RWPE2 (cell line): ENCODE measurements at regions not wholly inside any gene's neighbourhood (a gene's known extent, or its start where the extent isn't known, plus 50 kb on each side); places are given as distances from the start of the nearest gene placed in this dataset.

Experiments
- ATAC-seq: fragments of 200-7000 bp; cut with Tn5 transposase; 3 replicates; pipeline ENCODE4 v1.9.1; 2021; ENCODE audit warnings: low read depth
- DNase-seq: peaks from one replicate; pipeline ENCODE4 v3.0.0-alpha.2; 2020; ENCODE audit warnings: low spot score
- H3K27ac ChIP-seq: fragments of 450-650 bp; 2 replicates; pipeline ENCODE4 v1.5.1; 2017; ENCODE audit warnings: mild to moderate bottlenecking; ENCODE audit not compliant: poor library complexity, severe bottlenecking
- H3K27me3 ChIP-seq: fragments of 250-450 bp; sonication (Bioruptor Pico); 2 replicates; pipeline ENCODE4 v1.5.1; 2021; ENCODE audit warnings: mild to moderate bottlenecking, moderate library complexity; ENCODE audit not compliant: insufficient read depth, poor library complexity, severe bottlenecking
- H3K36me3 ChIP-seq: fragments of 250-450 bp; sonication (Bioruptor Pico); 2 replicates; pipeline ENCODE4 v1.5.1; 2020; ENCODE audit warnings: low read depth, mild to moderate bottlenecking, moderate library complexity
- H3K4me1 ChIP-seq: fragments of 250-450 bp; sonication (Bioruptor Pico); 2 replicates; pipeline ENCODE4 v1.5.1; 2021; ENCODE audit warnings: mild to moderate bottlenecking, moderate library complexity; ENCODE audit not compliant: insufficient read depth, poor library complexity, severe bottlenecking
- H3K4me3 ChIP-seq: fragments of 250-450 bp; sonication (Bioruptor Pico); 2 replicates; pipeline ENCODE4 v1.5.1; 2021; ENCODE audit warnings: mild to moderate bottlenecking, moderate library complexity; ENCODE audit not compliant: severe bottlenecking
- H3K9me3 ChIP-seq: fragments of 250-450 bp; sonication (Bioruptor Pico); 2 replicates; pipeline ENCODE4 v1.5.1; 2021; ENCODE audit warnings: mild to moderate bottlenecking, moderate library complexity; ENCODE audit not compliant: severe bottlenecking
- TF ChIP-seq, protein P1 (sequence below): fragments of 450-650 bp; IDR thresholded peaks from one replicate; pipeline ENCODE4 v1.5.1; 2017; ENCODE audit warnings: mild to moderate bottlenecking, moderate library complexity; ENCODE audit not compliant: poor library complexity, severe bottlenecking

GRCh38 chr6:145147981-145148749 lies 587.2 kb downstream of the EPM2A start:
- H3K36me3 ChIP-seq, result no peaks in the 10 kb centered on the region
- H3K27me3 ChIP-seq, result no peaks in the 10 kb centered on the region
- no peak overlapping the region for H3K4me3 ChIP-seq
- TF ChIP-seq, protein P1, sequence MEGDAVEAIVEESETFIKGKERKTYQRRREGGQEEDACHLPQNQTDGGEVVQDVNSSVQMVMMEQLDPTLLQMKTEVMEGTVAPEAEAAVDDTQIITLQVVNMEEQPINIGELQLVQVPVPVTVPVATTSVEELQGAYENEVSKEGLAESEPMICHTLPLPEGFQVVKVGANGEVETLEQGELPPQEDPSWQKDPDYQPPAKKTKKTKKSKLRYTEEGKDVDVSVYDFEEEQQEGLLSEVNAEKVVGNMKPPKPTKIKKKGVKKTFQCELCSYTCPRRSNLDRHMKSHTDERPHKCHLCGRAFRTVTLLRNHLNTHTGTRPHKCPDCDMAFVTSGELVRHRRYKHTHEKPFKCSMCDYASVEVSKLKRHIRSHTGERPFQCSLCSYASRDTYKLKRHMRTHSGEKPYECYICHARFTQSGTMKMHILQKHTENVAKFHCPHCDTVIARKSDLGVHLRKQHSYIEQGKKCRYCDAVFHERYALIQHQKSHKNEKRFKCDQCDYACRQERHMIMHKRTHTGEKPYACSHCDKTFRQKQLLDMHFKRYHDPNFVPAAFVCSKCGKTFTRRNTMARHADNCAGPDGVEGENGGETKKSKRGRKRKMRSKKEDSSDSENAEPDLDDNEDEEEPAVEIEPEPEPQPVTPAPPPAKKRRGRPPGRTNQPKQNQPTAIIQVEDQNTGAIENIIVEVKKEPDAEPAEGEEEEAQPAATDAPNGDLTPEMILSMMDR, result no peak
- DNase-seq, result peak; percentile 85
- peaks cover 12% of the 10 kb centered on the region for H3K4me1 ChIP-seq
- ATAC-seq, result peak; percentile 95
- H3K27ac ChIP-seq, result peak overlapping the region; percentile 39
- H3K9me3 ChIP-seq, result no peaks in the 10 kb centered on the region

DNA sequence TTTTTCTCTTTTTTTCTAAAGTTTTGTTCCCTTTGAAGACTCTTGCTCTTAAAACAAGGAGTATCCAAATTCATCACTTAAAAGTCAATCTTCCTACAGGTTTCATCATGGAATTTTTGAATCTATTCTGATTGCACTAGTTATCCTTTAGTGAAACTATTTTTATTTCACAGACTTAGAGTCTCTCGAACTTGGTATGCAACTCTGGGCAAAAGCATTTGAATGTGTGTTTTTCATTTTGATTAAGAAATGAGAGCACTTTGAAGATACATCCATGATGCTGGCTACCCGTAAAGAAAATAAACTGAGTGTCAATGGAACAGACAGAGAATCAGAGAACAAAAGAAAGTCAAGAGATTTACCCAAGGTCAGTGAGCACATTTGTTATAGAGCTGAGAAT lies 586.5 kb downstream of the EPM2A start:
- Histone ChIP-seq H3K36me3 (no peaks in the 10 kb centered on the region), H3K27me3 (no peaks in the 10 kb centered on the region), H3K9me3 (no peaks in the 10 kb centered on the region), H3K4me1 (peaks cover 12% of the 10 kb centered on the region), H3K27ac (peak overlapping the region; percentile 39), H3K4me3 (no peak overlapping the region)
- no peak for ATAC-seq
- DNase-seq, result no peak
- TF ChIP-seq, protein P1, result no peak

DNA sequence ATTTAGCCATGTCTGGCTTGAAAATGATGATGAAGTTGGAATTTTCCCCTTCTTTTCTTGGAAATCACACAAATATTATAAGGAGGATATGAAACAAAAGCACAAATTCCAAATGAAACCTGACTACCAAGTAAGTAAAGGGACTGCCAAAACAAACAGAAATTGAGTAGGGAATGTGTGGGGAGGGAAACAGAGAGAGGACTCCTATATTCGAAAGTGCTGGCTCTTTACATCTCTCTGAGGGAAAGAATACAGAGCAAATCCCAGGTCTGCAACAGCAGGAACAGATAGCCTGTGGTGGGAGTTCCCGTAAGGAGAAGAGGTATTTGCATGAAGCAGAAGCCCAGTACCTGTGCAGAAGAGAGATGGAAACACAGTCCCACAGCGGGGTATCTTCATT lies 583.7 kb downstream of the EPM2A start:
- TF ChIP-seq, protein P1, result no peak
- H3K27ac ChIP-seq, result no peak overlapping the region
- H3K36me3 ChIP-seq, result no peaks in the 10 kb centered on the region
- H3K4me1 ChIP-seq, result peaks cover 12% of the 10 kb centered on the region
- ATAC-seq (no peak), DNase-seq (no peak)
- no peak overlapping the region for H3K4me3 ChIP-seq
- no peaks in the 10 kb centered on the region for H3K9me3 ChIP-seq
- H3K27me3 ChIP-seq, result no peaks in the 10 kb centered on the region

DNA sequence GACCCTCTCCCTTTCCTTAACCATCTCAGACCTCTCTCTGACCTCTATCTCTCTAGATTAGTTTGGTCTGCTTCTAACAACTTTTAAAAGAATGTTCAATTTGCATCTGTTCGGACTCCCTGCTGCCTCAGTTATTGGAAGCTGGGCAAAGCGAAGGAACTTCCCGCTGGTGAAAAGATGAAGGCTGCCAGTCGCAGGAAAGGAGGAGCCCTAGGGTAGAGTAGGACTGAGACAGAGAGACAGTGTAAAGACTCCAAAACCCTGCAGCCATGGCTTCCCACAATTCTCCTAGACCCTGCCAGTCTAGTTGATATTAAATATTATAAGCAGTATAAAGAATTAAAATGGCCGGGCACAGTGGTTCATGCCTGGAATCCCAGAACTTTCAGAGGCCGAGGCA lies 581.8 kb downstream of the EPM2A start:
- no peak for ATAC-seq
- no peak for DNase-seq
- TF ChIP-seq, protein P1, result no peak

GRCh38 chr6:145155411-145155810 lies 579.9 kb downstream of the EPM2A start:
- H3K9me3 ChIP-seq, result peaks cover 3% of the 10 kb centered on the region
- H3K4me1 ChIP-seq, result no peaks in the 10 kb centered on the region
- H3K4me3 ChIP-seq, result no peak overlapping the region
- H3K27me3 ChIP-seq, result no peaks in the 10 kb centered on the region
- TF ChIP-seq, protein P1, result no peak
- H3K27ac ChIP-seq, result no peak overlapping the region
- no peaks in the 10 kb centered on the region for H3K36me3 ChIP-seq
- no peak for DNase-seq
- no peak for ATAC-seq

More for the DNA sequence above, 581.8 kb downstream of the EPM2A start:
- no peaks in the 10 kb centered on the region for H3K36me3 ChIP-seq
- no peak overlapping the region for H3K4me3 ChIP-seq
- no peaks in the 10 kb centered on the region for H3K27me3 ChIP-seq
- H3K9me3 ChIP-seq, result no peaks in the 10 kb centered on the region
- H3K4me1 ChIP-seq, result peaks cover 3% of the 10 kb centered on the region
- no peak overlapping the region for H3K27ac ChIP-seq
